ENCODE measurements at regions not wholly inside any gene's neighbourhood (a gene's known extent, or its start where the extent isn't known, plus 50 kb on each side); places are given as distances from the start of the nearest gene placed in this dataset.
A peak's percentile ranks its signal among the peaks of the same experiment; 100 is the strongest.

- H3K27me3 ChIP-seq: no peaks in the 10 kb centered on the region
- H3K9me3 ChIP-seq: no peaks in the 10 kb centered on the region
- TF ChIP-seq, protein P1, sequence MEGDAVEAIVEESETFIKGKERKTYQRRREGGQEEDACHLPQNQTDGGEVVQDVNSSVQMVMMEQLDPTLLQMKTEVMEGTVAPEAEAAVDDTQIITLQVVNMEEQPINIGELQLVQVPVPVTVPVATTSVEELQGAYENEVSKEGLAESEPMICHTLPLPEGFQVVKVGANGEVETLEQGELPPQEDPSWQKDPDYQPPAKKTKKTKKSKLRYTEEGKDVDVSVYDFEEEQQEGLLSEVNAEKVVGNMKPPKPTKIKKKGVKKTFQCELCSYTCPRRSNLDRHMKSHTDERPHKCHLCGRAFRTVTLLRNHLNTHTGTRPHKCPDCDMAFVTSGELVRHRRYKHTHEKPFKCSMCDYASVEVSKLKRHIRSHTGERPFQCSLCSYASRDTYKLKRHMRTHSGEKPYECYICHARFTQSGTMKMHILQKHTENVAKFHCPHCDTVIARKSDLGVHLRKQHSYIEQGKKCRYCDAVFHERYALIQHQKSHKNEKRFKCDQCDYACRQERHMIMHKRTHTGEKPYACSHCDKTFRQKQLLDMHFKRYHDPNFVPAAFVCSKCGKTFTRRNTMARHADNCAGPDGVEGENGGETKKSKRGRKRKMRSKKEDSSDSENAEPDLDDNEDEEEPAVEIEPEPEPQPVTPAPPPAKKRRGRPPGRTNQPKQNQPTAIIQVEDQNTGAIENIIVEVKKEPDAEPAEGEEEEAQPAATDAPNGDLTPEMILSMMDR (IDR thresholded peaks at IDR 0.05): no peak
- TF ChIP-seq EP300 (IDR thresholded peaks at IDR 0.05) (no peak), POLR2A (IDR thresholded peaks at IDR 0.05) (no peak)
- no peak for DNase-seq
- peaks cover under 1% of the 10 kb centered on the region for H3K4me1 ChIP-seq (ENCODE audit: insufficient read depth)
- no peak overlapping the region for H3K27ac ChIP-seq
- no peaks in the 10 kb centered on the region for H3K36me3 ChIP-seq
- intact Hi-C loops (cut with DNase I): no loop called here
- 95 to 97% (median 96%) methylated on average over 1 of the region's 1 CpG for WGBS, 3 donors
- no peak overlapping the region for H3K4me3 ChIP-seq
Observed at GRCh38 chr18:10094655-10095054, 180.8 kb downstream of the VAPA start.

- H3K27me3 ChIP-seq: no peaks in the 10 kb centered on the region
- H3K4me1 ChIP-seq (ENCODE audit: insufficient read depth): peaks cover 7% of the 10 kb centered on the region
- TF ChIP-seq EP300 (IDR thresholded peaks at IDR 0.05): no peak
- no peak for TF ChIP-seq POLR2A (IDR thresholded peaks at IDR 0.05)
- no peaks in the 10 kb centered on the region for H3K36me3 ChIP-seq
- H3K27ac ChIP-seq: no peak overlapping the region
- intact Hi-C loops (cut with DNase I): no loop called here
- H3K9me3 ChIP-seq: no peaks in the 10 kb centered on the region
- no peak for DNase-seq
- 91 to 97% (median 96%) methylated on average over 3 of the region's 3 CpGs for WGBS, 3 donors
- H3K4me3 ChIP-seq: no peak overlapping the region
Observed at GRCh38 chr18:10095356-10095755, 181.5 kb downstream of the VAPA start.

- Histone ChIP-seq H3K36me3 (no peaks in the 10 kb centered on the region), H3K4me3 (no peak overlapping the region), H3K27ac (no peak overlapping the region), H3K27me3 (no peaks in the 10 kb centered on the region), H3K9me3 (no peaks in the 10 kb centered on the region), H3K4me1 (ENCODE audit: insufficient read depth) (peaks cover 21% of the 10 kb centered on the region)
- intact Hi-C loops (cut with DNase I): loop anchor here in 1 of 4 donors (10.0 kb wide), 1 partner anchor 415 kb away; no protein-coding TSS in a partner anchor
- WGBS, 3 donors: 96 to 100% (median 97%) methylated on average over 7 of the region's 7 CpGs
- TF ChIP-seq POLR2A (IDR thresholded peaks at IDR 0.05) (no peak), EP300 (IDR thresholded peaks at IDR 0.05) (no peak)
- TF ChIP-seq, protein P1 (IDR thresholded peaks at IDR 0.05): no peak
- DNase-seq: no peak
Observed at GRCh38 chr18:10099539-10100140, 185.8 kb downstream of the VAPA start.

DNA sequence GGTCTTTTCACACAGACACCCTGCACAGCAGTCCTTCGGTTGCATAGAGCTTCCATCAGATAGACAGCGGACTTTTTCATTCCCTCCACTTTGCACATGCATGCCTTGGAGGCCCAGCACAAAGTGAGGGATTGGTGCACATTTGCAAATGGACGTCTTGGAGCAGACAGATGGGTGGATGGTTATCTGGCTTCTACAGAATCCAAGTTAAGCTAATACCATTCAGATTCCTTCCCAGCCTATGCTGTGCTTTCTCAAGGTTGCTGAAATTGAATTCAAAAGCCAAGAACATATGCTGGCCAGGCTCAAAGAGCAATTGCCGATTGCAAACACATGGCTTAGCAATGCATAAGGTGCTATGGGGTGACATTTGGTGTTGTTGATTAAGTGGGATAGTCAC lies 186.4 kb downstream of the VAPA start:
- H3K4me3 ChIP-seq: no peak overlapping the region
- WGBS, 3 donors: 55 to 61% (median 56%) methylated on average over 4 of the region's 4 CpGs
- H3K4me1 ChIP-seq (ENCODE audit: insufficient read depth): peaks cover 21% of the 10 kb centered on the region
- H3K36me3 ChIP-seq: no peaks in the 10 kb centered on the region
- intact Hi-C loops (cut with DNase I): loop anchor here in 1 of 4 donors (10.0 kb wide), 1 partner anchor 415 kb away; no protein-coding TSS in a partner anchor
- TF ChIP-seq POLR2A (IDR thresholded peaks at IDR 0.05) (no peak), EP300 (IDR thresholded peaks at IDR 0.05) (no peak)
- TF ChIP-seq, protein P1 (IDR thresholded peaks at IDR 0.05): no peak
- no peaks in the 10 kb centered on the region for H3K27me3 ChIP-seq
- H3K9me3 ChIP-seq: no peaks in the 10 kb centered on the region
- no peak for DNase-seq
- H3K27ac ChIP-seq: no peak overlapping the region

- intact Hi-C loops (cut with DNase I): loop anchor here in 1 of 4 donors (10.0 kb wide), 1 partner anchor 414 kb away; no protein-coding TSS in a partner anchor
- 11 to 18% (median 12%) methylated on average over 12 of the region's 12 CpGs for WGBS, 3 donors
- Histone ChIP-seq H3K36me3 (no peaks in the 10 kb centered on the region), H3K4me1 (ENCODE audit: insufficient read depth) (peaks cover 21% of the 10 kb centered on the region), H3K27ac (peak overlapping the region in 1 of 2 donors; percentile 63), H3K4me3 (no peak overlapping the region), H3K27me3 (no peaks in the 10 kb centered on the region), H3K9me3 (no peaks in the 10 kb centered on the region)
- TF ChIP-seq EP300 (IDR thresholded peaks at IDR 0.05): no peak
- TF ChIP-seq POLR2A (IDR thresholded peaks at IDR 0.05): no peak
- peak; percentile 69 to 81 (median 76) for DNase-seq
Observed at GRCh38 chr18:10100941-10101701, 187.3 kb downstream of the VAPA start.

Data from ovary (tissue), 7 donors.